Kidney (tissue), 13 donors: ENCODE measurements at regions not wholly inside any gene's neighbourhood (a gene's known extent, or its start where the extent isn't known, plus 50 kb on each side); places are given as distances from the start of the nearest gene placed in this dataset.

ENCODE experiments used
- DNase-seq, 5 donors: peaks; one replicate each; pipeline ENCODE4 v3.0.0-alpha.2; 2013 to 2020
- FAIRE-seq: peaks from 2 replicates; lab custom pipeline; 2012; peaks lifted over from hg19 to GRCh38; lab: Jason Lieb, UNC
- H3K27ac ChIP-seq, 2 donors: one replicate each; pipeline ENCODE4 v1.7.0; 2013; ENCODE audit warnings: low read depth in 2 of 2, low read length in 2 of 2, inconsistent platforms in 1 of 2
- H3K27me3 ChIP-seq: one replicate; pipeline ENCODE4 v1.7.1; 2013; ENCODE audit warnings: low read length, inconsistent platforms; ENCODE audit not compliant: control insufficient read depth, insufficient read depth
- H3K36me3 ChIP-seq, 3 donors: one replicate each; pipeline versions ENCODE4 v1.7.0 to v1.7.1; 2013; ENCODE audit warnings: low read length in 3 of 3, control low read depth in 1 of 3, inconsistent platforms in 1 of 3; ENCODE audit not compliant: insufficient read depth in 3 of 3, control insufficient read depth in 2 of 3
- H3K4me1 ChIP-seq, 3 donors: one replicate each; pipeline versions ENCODE4 v1.7.0 to v1.7.1; 2013; ENCODE audit warnings: low read length in 3 of 3, inconsistent platforms in 1 of 3, low read depth in 1 of 3; ENCODE audit not compliant: control insufficient read depth in 2 of 3, insufficient read depth in 2 of 3
- H3K4me3 ChIP-seq, 3 donors: one replicate each; pipeline versions ENCODE4 v1.7.0 to v1.8.1; 2013; ENCODE audit warnings: low read length in 3 of 3, control low read depth in 1 of 3, inconsistent platforms in 1 of 3
- H3K9ac ChIP-seq, 3 donors: one replicate each; pipeline versions ENCODE4 v1.7.0 to v1.7.1; 2013; ENCODE audit warnings: low read length in 3 of 3, control low read depth in 1 of 3, inconsistent platforms in 1 of 3
- H3K9me3 ChIP-seq, 3 donors: one replicate each; pipeline versions ENCODE4 v1.7.0 to v1.7.1; 2013; ENCODE audit warnings: low read length in 3 of 3, control low read depth in 1 of 3, inconsistent platforms in 1 of 3; ENCODE audit not compliant: control insufficient read depth in 2 of 3, insufficient read depth in 1 of 3
- intact Hi-C: fragments of 100-400 bp; cut with DNase I; formaldehyde crosslinking; loops from one replicate; pipeline ENCODE4 v1.11.1; 2022
- TF ChIP-seq, protein P1 (sequence below): IDR thresholded peaks from 3 replicates; pipeline ENCODE4 v1.5.1; 2012; ENCODE audit warnings: mild to moderate bottlenecking, moderate library complexity, borderline replicate concordance; ENCODE audit not compliant: insufficient read depth; ENCODE audit errors: extremely low read depth
- donor health status: control.
- donor health status: control.
- donor health status: control.
- donor health status: control.
- donor health status: control.
- donor health status: DM: yes; HTN: yes; CAD: no.
- donor health status: Normal renal cell carcinoma (clear cell type).

DNA sequence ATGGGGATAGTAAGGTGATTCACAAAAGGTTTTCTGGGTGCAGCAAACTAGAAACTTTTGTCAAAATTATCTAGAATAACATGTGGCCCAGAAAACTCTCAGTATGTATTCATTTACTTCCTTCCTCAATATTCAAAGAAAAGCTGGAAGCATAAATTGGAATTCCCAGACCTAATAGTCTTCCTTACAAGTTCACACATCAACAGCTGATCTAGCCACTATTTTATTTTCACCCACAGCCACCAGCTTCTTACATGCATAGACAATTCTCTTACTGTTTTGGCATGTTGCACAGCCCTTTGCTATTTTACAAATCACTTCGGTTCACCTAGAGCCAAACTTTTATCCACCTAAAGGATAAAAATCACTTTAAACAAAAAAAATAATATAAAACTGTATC lies 647.8 kb upstream of the CCDC54 start:
- intact Hi-C loops = no loop called here
- H3K36me3 ChIP-seq = no peaks in the 10 kb centered on the region

DNA sequence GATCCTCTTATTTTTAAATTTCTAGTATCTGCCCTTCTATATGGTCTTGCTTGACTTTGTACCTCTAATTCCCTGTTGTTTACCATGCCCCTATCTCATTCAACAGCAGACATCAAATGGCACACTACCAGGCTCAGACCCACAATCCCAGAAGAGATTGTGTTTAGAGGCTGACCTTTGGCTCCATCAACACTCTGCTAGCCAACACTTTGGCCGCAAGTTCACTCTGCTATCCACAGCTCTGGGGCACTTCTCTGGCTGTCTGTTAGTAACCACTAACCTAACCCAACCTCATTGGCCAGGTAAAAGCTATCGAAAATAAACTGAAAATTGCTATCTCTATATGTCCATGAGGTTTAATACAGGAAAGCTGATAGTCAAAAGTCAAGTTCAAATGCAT lies 646.0 kb upstream of the CCDC54 start:
- TF ChIP-seq, protein P1, sequence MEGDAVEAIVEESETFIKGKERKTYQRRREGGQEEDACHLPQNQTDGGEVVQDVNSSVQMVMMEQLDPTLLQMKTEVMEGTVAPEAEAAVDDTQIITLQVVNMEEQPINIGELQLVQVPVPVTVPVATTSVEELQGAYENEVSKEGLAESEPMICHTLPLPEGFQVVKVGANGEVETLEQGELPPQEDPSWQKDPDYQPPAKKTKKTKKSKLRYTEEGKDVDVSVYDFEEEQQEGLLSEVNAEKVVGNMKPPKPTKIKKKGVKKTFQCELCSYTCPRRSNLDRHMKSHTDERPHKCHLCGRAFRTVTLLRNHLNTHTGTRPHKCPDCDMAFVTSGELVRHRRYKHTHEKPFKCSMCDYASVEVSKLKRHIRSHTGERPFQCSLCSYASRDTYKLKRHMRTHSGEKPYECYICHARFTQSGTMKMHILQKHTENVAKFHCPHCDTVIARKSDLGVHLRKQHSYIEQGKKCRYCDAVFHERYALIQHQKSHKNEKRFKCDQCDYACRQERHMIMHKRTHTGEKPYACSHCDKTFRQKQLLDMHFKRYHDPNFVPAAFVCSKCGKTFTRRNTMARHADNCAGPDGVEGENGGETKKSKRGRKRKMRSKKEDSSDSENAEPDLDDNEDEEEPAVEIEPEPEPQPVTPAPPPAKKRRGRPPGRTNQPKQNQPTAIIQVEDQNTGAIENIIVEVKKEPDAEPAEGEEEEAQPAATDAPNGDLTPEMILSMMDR = no peak
- intact Hi-C loops = no loop called here
- no peaks in the 10 kb centered on the region for H3K9me3 ChIP-seq
- H3K9ac ChIP-seq = no peak overlapping the region
- H3K4me1 ChIP-seq = no peaks in the 10 kb centered on the region
- no peaks in the 10 kb centered on the region for H3K36me3 ChIP-seq
- DNase-seq (no peak), FAIRE-seq (no peak)
- no peak overlapping the region for H3K27ac ChIP-seq
- no peak overlapping the region for H3K4me3 ChIP-seq
- H3K27me3 ChIP-seq = no peaks in the 10 kb centered on the region

More for the DNA sequence above, 647.8 kb upstream of the CCDC54 start:
- no peak overlapping the region for H3K9ac ChIP-seq
- no peak for DNase-seq
- H3K27me3 ChIP-seq = no peaks in the 10 kb centered on the region
- H3K4me3 ChIP-seq = no peak overlapping the region
- H3K9me3 ChIP-seq = no peaks in the 10 kb centered on the region
- no peaks in the 10 kb centered on the region for H3K4me1 ChIP-seq
- no peak for FAIRE-seq
- H3K27ac ChIP-seq = no peak overlapping the region
- TF ChIP-seq, protein P1 = no peak

DNA sequence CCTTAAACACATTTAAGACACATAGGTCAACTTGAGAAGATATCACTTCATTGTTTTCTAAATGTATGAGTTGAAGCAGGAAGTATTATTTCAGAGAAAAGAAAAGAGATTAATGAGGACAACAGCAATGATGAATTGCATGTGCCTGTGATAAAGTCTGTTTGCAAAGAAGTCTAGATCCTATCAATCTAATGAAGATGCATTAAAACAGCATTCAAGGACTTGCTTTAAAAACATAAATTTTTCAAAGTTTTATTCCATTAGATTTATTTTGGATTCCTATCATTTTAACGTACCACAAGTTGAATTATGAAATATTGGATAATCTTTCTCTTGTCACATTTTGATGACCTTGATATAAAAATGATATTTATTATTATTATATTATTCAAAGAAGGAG lies 642.5 kb upstream of the CCDC54 start:
- H3K9me3 ChIP-seq = no peaks in the 10 kb centered on the region

More for the DNA sequence above, 642.5 kb upstream of the CCDC54 start:
- TF ChIP-seq, protein P1 = no peak
- DNase-seq = no peak
- no peaks in the 10 kb centered on the region for H3K36me3 ChIP-seq
- H3K27ac ChIP-seq = no peak overlapping the region
- H3K4me1 ChIP-seq = no peaks in the 10 kb centered on the region
- no peaks in the 10 kb centered on the region for H3K27me3 ChIP-seq
- intact Hi-C loops = no loop called here
- H3K4me3 ChIP-seq = no peak overlapping the region
- no peak for FAIRE-seq
- no peak overlapping the region for H3K9ac ChIP-seq
